Hypothalamus (tissue), 51 donors: ENCODE measurements at regions not wholly inside any gene's neighbourhood (a gene's known extent, or its start where the extent isn't known, plus 50 kb on each side); places are given as distances from the start of the nearest gene placed in this dataset.
A peak's percentile ranks its signal among the peaks of the same experiment; 100 is the strongest.

Experiments used
- DNase-seq, 51 donors: peaks; one replicate each; lab custom pipeline; 2025; lab: John Stamatoyannopoulos, UW

GRCh38 chr4:100811046-100811445, 293.2 kb upstream of the EMCN start:
- no peak for DNase-seq

DNA sequence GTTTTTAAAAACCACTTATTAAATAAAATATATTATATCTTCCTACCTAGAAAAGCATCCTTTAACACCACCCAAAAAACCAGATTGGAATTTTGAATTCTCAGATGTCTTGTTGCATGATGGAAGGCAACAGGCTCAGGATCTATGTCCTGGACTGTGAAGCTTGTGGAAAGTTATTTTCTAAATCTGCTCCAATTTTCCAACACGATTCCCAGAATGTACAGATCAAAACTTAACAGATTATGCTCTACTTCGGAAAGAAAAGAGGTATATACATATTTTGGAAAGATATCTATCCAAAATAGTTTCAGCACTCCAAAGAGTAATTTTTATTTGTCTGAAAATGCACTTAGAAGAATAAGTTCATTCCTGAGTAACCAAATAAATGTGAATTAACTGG, 291.7 kb upstream of the EMCN start:
- DNase-seq: no peak

GRCh38 chr4:100806988-100807387, 289.2 kb upstream of the EMCN start:
- DNase-seq: no peak

DNA sequence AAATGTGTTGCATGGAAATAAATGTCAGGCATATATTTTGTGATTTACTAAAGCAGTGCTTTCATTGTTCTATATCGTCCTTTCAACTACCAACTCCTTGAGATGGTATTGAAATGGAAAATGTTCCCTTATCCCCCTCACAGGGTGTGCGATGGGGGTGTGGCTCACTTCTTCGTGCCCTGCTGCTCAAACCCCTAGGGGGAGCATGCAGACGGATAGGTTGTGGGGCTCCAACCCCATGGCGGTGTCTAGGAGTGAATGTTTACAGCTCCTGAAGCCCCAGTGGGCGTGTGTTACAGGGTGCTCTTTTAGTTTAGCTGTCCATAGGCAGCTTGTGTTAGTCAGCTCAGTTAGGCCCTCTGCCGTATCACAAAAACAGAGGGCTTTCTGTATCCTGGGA, 287.7 kb upstream of the EMCN start:
- DNase-seq: no peak

DNA sequence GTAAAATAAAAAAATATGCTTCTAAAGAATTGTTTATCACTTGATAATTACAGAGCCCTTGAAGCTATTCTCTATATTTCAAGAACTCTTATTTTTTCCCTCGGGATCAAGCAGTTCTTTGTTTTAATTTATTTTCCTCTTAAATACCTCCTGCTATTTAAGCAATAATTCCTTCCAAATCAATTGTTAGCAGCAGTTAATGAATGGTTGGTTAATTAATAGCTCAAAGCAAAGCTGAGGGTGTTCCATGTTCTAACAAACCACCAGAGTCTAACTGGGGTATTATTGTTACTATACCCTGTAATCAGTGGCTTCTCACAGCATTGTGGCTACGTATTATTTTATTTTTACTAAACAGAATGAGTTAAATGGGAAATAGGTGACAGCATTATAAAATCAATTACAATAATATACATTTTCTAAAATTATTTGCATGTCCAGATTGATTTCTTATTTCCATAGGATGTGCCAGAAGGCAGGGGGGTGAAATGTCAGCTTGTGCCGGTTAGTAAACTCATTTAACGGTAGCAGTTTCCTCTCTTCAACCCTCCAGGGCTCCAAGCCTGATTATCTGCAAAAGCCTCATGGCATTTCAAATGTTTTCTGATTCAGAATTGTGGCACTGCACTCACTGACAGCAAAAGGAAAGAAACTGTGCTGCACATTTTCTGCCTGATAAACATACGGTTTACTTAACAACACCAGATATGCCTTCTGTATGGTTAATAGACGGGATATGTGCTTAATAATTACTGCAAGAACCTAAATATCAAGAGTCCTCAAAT, 286.9 kb upstream of the EMCN start:
- no peak for DNase-seq

DNA sequence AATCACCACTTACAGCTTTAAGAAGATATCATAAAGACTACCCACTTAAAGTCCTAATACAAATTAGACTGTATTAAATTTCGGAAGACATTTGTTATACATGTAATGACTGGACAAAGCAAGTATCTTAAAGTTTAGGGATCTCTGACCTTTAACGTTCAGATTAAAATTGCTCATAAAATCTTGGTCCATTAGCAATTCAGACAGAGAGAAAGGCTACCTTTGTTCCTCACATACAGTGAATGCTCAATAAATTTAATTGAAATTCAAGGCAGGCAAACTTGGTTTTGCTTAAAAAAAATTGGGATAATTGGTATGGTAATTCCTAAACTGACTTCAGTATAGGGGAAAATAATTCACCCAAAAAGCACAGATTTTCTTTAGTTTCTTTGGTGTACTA, 285.9 kb upstream of the EMCN start:
- no peak for DNase-seq

GRCh38 chr4:100799761-100800539, 282.1 kb upstream of the EMCN start:
- no peak for DNase-seq

DNA sequence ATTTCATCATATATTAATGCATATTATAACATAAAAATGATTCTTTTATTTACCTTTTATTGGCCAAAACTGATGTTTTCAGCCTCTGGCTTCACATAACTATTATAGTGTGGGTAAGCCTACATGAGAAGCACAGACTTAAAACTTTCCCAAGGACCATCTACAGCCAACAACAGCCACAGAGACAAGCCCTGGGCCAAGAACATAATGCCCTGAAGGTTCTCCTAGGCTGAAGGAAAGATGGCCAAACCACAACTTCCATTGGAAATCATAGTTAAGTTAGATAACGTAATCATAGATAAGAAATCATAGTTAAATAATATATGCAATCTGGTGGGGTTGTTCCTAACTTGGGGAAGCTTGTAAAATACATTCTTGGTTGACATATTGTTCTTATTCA, 280.0 kb upstream of the EMCN start:
- no peak for DNase-seq

- no peak for DNase-seq
Measured at GRCh38 chr4:100797356-100797755, 279.5 kb upstream of the EMCN start.

DNA sequence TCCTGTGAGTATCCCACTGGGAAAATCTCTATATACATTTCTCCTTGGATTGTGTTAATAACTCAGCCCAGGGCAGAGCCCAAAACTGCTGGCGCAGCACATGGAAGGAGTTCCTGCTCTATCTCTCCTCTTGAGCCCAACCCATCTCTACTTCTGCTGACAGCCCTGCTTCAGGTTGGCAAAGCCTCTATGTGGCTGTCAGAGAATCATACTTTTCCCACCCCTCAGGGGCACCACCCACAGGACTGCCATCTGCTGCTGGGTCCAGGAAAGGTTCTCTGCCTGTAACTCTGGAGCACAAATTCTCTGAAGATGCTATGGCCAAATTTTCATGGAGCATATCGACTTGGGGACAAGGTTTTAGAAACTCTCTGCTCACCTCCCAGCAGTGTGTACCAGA, 278.5 kb upstream of the EMCN start:
- DNase-seq: no peak

DNA sequence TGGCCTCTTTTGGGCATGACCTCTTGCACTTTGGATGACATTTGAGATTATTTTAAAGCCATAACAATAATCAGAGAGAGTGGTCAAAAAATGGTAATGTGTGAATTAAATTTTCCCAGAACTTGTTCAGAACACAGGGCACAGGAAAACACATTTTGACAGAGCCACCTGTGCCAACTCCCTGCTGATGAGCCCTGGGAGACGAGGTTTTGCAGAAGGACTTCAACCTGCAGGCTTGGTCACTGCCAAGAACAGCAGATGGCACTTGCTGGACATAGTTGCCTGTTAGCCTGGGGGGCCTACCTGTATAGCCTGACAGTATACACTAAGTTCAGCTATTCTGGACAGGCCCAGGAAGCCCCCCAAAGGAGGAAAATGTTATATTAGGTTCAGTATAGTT, 277.8 kb upstream of the EMCN start:
- DNase-seq: no peak

DNA sequence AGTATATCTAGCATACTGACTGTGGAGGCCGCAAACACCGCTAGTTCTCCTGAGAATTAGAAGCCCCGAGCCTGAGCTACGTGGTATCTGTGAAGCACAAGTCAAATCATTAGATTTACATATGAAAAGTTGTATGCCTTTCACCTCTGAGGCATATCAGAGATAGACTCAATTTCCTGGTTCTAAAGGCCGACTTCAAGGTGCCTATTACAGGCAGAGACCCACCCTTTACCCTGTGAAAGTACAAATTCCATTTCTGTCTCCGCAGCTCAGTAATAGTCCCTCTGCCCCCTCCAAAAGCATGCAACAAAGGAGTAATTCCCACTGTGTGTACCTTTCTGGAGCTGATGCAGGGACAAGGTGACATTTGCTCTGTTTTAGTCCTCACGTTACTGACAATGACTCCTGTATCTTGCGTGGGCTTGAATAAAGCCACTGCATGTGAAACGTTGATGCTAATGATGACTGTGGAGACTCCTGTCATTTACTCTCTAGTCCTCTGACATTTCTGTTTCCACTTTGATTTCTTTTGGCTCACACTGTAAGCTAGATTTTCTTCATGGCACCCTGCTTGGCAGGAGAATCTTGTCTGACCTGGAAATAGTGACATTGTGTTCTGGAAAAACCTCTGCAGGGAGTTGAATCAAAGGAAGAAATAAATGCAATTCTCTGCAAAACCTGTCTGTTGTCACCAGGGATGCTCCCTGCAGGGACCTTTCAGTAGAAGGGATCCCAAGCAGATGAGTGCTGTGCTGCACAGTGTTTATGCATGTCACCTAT, 273.2 kb upstream of the EMCN start:
- DNase-seq: peak in 2 of 51 donors; percentile 3 to 29

DNA sequence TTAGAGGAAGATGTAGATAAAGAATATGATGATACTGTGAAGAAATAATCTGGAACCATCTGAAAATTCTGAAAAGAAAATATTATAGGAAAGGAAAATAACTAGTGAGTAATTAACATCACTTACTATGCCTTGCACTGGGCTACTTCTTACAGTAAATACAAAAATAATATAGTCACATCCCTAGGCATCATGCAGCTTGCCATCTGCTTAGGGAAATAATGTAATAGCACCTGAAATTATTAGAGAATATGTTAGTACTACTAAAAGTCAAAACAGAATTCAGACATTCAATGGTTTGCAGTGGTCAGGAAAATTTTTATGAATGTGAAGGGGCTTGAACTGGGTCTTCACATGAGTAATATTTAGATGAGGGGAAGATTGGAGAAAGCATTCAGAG, 272.2 kb upstream of the EMCN start:
- DNase-seq: no peak

DNA sequence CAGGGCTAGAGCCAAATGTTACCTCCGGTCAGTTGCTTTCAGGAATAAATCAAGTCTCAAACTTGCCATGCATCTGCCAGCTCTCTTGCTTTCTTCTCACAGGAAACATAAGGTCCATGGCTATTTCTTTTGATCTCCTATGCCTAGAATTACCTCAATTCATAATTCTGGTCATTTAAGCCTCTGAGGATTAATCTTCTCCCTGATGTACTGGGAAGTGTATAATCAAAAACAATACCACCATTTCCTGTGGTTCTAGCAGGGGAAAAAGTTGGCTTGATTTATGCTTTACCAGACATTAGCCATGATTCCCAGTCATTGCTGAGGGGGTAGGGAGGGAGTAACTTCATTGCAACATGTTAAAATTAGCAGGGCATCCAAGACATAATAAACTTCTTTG, 268.7 kb upstream of the EMCN start:
- no peak for DNase-seq

DNA sequence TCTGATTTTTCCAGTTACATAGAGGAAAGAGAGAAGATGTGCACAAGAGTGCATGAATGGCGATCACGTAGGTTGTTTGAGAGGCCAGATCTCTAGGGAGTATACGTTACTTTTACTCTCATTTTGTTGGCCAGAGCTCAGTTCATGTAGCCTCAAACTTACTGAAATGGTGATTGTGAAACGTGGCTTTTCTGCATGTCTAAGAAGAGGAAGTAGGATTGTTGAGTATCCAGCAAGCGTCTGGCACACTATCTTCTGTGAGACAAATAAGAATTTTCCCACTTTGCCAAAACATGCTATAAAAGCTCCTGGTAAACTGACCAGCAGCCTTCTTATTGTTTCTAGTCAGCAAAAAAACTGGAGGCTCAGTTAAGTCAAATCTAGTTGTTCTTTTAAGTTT, 264.5 kb upstream of the EMCN start:
- no peak for DNase-seq

- no peak for DNase-seq
Measured at GRCh38 chr4:100781435-100781834, 263.6 kb upstream of the EMCN start.

DNA sequence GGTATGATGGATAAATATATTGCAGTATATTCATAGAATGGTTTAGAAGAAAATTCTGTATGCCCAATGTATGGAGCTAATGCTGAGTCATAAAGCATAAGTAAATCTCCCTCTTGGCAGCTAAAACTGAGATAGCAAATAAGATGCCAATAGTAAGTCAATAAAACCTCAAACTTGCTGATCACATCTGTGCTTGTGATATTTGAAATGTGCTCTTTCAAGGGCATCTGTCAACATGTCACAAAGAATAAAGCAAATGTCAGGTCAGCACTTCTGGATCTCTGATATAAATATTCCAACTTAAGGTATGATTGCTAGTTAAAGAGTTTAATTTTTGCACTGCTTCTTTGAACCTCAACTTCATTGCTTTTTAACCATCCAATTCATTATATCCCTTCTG, 262.3 kb upstream of the EMCN start:
- DNase-seq: no peak

DNA sequence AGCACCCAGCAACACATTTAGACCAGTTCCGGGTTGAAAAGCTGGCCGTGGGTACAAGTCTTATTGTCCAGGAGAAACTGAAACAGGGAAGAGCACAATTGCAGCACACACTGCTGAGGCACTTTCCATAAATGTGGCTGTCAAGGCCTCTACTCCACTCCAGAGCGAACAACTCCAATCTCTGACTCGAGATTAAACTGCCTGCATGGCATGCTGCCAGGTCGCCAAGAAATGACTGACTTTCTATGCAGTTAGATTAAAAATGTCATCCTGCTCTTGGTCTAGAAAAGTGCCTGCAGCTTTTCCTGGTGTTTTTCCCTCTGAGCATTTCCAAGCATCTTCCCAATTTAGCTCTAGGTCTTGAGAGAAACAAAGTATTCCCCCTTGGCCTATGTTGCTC, 260.6 kb upstream of the EMCN start:
- no peak for DNase-seq

DNA sequence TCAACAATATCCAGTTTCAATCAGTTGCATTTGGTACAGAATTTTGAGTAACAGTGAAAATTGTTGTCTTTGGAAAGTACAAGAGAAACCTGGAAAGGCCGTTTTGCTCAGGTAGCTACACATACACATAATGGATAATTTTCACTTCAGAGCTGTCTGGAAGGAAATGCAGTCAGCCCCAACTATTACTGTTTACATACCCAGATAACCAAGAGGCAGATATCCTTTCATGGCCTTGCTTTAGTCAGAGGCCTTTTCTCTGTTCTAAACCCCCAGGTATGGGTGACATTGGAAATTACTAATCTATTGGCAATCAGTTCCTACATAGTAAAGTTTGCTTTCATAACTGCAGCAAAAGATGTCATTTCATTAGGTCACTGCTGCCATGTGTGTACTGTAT, 244.9 kb upstream of the EMCN start:
- DNase-seq: no peak

DNA sequence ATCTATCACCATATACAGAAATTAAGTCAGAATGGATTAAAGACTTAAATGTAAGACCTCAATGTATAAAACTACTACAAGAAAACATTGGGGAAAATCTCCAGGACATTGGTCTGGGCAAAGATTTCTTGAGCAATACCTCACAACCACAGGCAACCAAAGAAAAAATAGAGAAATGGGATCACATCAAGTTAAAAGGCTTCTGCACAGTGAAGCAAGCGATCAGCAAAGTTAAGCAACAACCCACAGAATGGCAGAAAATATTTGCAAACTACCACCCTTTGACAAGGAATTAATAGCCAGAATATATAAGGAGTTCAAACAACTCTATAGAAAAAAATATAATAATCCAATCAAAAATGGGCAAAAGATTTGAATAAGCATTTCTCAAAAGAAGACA, 236.9 kb upstream of the EMCN start:
- no peak for DNase-seq

- DNase-seq: no peak
Measured at GRCh38 chr4:100746141-100746739, 228.4 kb upstream of the EMCN start.
